ENCODE measurements at regions not wholly inside any gene's neighbourhood (a gene's known extent, or its start where the extent isn't known, plus 50 kb on each side); places are given as distances from the start of the nearest gene placed in this dataset.
A peak's percentile ranks its signal among the peaks of the same experiment; 100 is the strongest.
"Not testable (repeated sequence)": the region's sequence is repeated elsewhere in the genome, so short reads cannot be mapped to it uniquely, and the experiment has no call there.

DNA sequence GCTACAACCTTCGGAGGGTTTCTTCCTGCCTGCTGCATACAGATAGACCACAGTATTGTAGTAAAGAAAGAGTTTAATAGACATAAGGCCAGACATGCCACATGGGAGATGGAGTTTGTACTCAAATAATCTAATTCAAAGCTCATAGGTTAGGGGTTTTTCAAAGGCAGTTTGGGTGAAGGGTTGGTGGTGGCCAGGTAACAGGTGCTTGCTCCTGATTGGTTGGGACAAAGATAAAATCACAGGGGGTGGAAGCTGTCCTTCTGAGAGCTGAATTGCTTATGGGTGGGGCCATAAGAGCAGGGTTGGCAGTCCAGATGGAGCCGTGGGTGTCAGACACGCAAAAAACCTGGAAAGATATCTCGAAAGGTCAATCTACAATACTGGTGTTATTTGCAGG is 92.3 kb upstream of the ETV3 start:
- no peak for DNase-seq (ENCODE audit: low read depth, low spot score)
- in situ Hi-C loops (cut with HindIII; ENCODE audit: low pct_unique_long_range_greater_than_20kb, low sequenced_read_pairs) = no loop called here

DNA sequence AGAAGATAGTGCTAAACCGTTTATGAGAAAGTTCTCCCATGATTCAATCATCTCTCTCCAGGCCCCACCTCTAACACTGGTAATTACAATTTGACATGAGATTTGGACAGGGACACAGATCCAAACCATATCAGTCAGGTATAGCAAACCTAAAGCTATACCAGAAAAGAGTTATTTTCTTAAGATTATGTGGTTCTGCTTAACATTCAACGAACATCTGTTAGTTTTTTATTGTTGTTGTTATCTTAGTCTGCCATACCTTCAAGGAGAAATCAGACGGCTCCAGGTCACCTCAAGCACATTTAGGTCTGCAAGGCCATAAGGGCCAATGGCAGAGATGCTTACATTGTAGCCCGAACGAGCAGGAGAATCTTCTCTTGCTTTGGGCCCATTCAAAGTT is 89.5 kb upstream of the ETV3 start:
- in situ Hi-C loops (cut with HindIII; ENCODE audit: low pct_unique_long_range_greater_than_20kb, low sequenced_read_pairs) = no loop called here

GRCh38 chr1:157226739-157227138 is 88.5 kb upstream of the ETV3 start:
- no peak for DNase-seq (ENCODE audit: low read depth, low spot score)
- in situ Hi-C loops (cut with HindIII; ENCODE audit: low pct_unique_long_range_greater_than_20kb, low sequenced_read_pairs) = no loop called here

More for the DNA sequence above, 89.5 kb upstream of the ETV3 start:
- no peak for DNase-seq (ENCODE audit: low read depth, low spot score)

DNA sequence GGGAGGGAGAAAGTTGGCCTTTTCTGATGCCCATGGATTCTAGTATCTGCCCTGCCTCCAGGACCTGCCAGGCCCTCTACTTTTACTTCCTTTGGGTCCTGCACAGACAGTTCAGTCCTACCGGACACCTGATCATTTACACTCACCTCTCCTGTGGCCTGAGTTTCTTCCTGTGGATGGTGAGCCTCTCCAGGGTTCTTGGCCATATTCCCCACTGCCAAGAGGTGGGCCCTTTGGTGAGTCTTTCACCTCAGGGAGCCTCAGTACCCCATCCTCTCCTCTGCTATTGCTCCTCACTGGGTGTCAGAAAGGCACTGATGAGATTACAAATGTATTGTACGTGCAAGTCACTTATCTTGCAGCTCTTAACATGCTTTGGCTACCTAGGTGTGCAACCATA is 81.4 kb upstream of the ETV3 start:
- in situ Hi-C loops (cut with HindIII; ENCODE audit: low pct_unique_long_range_greater_than_20kb, low sequenced_read_pairs) = no loop called here
- no peak for DNase-seq (ENCODE audit: low read depth, low spot score)

DNA sequence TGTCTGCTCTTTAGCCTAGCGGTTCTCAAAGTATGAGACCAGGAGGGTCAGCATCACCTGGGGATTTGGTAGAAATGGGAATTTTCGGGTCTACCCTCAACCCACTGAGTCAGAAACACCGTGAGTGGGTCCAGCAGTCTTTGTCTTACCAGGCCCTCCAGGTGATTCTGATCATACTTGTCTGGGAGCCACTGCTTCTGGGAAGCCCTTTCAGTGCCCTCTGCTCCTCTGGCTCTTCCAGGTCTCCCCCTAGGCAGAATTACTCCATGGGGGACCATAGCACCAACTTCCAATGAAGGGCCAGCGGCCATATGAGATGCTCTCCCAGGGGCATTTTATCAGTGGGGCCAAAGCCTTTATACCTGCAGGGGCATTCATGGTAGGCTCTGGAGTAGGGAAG is 81.0 kb upstream of the ETV3 start:
- no peak for DNase-seq (ENCODE audit: low read depth, low spot score)
- in situ Hi-C loops (cut with HindIII; ENCODE audit: low pct_unique_long_range_greater_than_20kb, low sequenced_read_pairs) = no loop called here

- no peak for DNase-seq (ENCODE audit: low read depth, low spot score)
- in situ Hi-C loops (cut with HindIII; ENCODE audit: low pct_unique_long_range_greater_than_20kb, low sequenced_read_pairs) = no loop called here
Measured at GRCh38 chr1:157218671-157219070, 80.5 kb upstream of the ETV3 start.

DNA sequence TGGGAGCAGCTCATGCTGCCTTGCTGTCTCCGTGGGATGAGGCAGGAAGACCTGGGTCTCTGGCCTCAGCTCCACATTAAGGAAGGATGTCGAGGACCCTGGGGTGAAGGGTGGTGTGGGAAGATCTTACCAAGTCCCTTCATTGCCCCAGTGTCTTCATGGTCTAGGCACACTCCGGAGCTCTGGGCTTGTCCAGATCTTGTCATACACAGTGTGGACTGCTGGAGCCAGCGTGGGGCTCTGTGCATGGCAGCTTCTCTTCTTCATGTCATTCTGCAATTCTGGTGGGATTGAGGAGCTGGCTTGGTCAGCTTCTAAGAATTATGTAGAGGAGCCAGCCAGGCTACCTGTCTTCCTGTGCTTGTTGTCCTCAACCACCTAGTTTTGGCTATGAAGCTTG is 79.3 kb upstream of the ETV3 start:
- in situ Hi-C loops (cut with HindIII; ENCODE audit: low pct_unique_long_range_greater_than_20kb, low sequenced_read_pairs) = no loop called here
- DNase-seq (ENCODE audit: low read depth, low spot score) = no peak

GRCh38 chr1:157213836-157214235 is 75.6 kb upstream of the ETV3 start:
- no peak for DNase-seq (ENCODE audit: low read depth, low spot score)
- in situ Hi-C loops (cut with HindIII; ENCODE audit: low pct_unique_long_range_greater_than_20kb, low sequenced_read_pairs) = no loop called here

DNA sequence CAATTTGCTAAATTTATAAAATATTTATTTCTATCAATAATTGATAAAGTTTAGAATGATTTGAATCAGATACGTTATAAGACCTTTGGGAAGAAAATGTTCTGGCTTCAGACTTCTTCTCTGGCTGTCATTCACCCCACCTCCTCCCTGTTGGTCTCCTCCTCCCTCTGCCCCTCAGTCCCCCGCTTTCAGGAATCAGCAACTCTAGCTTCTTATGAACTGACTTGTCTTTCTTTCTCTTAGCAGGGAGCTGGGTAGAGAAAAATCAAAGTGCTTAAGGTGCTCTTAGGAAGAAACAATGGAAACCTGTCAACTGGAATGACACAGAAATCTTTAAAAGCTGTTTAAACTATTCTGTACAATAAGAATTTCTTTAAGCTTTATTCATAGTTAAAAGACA is 71.3 kb upstream of the ETV3 start:
- in situ Hi-C loops (cut with HindIII; ENCODE audit: low pct_unique_long_range_greater_than_20kb, low sequenced_read_pairs) = no loop called here
- DNase-seq (ENCODE audit: low read depth, low spot score) = no peak

- in situ Hi-C loops (cut with HindIII; ENCODE audit: low pct_unique_long_range_greater_than_20kb, low sequenced_read_pairs); DNase-seq (ENCODE audit: low read depth, low spot score): not testable (repeated sequence)
Measured at GRCh38 chr1:157205982-157206381, 67.8 kb upstream of the ETV3 start.

GRCh38 chr1:157203166-157203565 is 65.0 kb upstream of the ETV3 start:
- in situ Hi-C loops (cut with HindIII; ENCODE audit: low pct_unique_long_range_greater_than_20kb, low sequenced_read_pairs) = no loop called here
- DNase-seq (ENCODE audit: low read depth, low spot score) = no peak

GRCh38 chr1:157202331-157202730 is 64.1 kb upstream of the ETV3 start:
- in situ Hi-C loops (cut with HindIII; ENCODE audit: low pct_unique_long_range_greater_than_20kb, low sequenced_read_pairs) = no loop called here
- DNase-seq (ENCODE audit: low read depth, low spot score) = no peak

GRCh38 chr1:157201767-157202166 is 63.6 kb upstream of the ETV3 start:
- no peak for DNase-seq (ENCODE audit: low read depth, low spot score)
- in situ Hi-C loops (cut with HindIII; ENCODE audit: low pct_unique_long_range_greater_than_20kb, low sequenced_read_pairs) = no loop called here

GRCh38 chr1:157200451-157200850 is 62.3 kb upstream of the ETV3 start:
- DNase-seq (ENCODE audit: low read depth, low spot score) = no peak
- in situ Hi-C loops (cut with HindIII; ENCODE audit: low pct_unique_long_range_greater_than_20kb, low sequenced_read_pairs) = no loop called here

DNA sequence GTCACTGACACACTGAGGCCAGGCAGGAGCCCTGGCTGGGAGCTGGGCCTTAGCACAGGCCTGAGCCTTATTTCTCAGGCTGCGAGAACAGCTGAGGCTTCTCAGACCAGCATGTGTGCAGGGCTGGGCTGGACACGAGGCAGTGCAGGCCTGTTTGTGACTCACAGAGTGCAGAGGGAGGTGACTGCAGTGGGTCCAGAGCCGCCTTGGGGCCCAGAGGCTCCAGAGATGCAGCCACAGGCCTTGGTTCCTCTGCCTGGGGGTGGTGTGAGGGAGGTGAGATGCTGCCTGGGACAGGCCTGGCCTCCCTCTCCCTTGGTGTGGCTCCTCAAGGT is 61.2 kb upstream of the ETV3 start:
- no peak for DNase-seq (ENCODE audit: low read depth, low spot score)
- in situ Hi-C loops (cut with HindIII; ENCODE audit: low pct_unique_long_range_greater_than_20kb, low sequenced_read_pairs) = no loop called here

DNA sequence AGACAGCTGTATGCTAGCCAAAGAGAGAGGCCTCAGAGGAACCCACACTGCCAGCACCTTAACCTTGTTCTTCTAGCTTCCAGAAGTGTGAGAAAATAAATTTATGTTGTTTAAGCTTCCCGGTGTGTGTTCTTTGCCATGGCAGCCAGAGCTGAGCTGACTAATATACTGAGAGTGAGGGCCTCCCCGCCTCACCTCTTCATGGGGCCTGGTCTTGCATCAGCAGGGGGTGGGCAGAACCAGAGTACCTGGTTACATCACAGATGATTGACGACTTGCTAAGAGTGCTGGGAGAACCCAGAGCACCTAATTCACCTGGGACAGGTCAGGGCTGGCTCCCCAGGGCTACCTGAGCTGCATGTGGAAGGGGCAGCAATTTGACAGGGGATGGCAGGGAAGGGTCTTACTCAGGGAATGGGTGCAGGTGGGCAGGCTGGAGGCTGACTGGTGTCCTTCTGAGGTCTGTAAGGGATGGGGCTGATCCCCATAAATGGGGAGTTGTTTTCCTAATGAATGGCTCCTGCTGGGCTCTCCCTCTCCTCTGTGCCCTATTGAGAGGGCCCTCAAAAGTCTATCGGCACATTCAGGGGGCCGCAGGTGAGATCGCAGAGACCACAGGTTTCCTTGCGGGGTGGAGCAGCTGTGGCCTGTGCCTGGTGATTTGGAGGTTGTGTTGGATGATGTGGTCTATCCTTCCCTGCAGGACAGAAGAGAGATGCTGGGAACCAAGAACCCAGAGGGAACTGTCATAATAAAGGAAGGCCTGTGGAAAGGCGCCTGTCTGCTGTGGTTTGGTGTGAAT is 60.6 kb upstream of the ETV3 start:
- DNase-seq (ENCODE audit: low read depth, low spot score) = no peak
- in situ Hi-C loops (cut with HindIII; ENCODE audit: low pct_unique_long_range_greater_than_20kb, low sequenced_read_pairs) = no loop called here

- in situ Hi-C loops (cut with HindIII; ENCODE audit: low pct_unique_long_range_greater_than_20kb, low sequenced_read_pairs) = no loop called here
- DNase-seq (ENCODE audit: low read depth, low spot score) = no peak
Measured at GRCh38 chr1:157197906-157198435, 59.8 kb upstream of the ETV3 start.

DNA sequence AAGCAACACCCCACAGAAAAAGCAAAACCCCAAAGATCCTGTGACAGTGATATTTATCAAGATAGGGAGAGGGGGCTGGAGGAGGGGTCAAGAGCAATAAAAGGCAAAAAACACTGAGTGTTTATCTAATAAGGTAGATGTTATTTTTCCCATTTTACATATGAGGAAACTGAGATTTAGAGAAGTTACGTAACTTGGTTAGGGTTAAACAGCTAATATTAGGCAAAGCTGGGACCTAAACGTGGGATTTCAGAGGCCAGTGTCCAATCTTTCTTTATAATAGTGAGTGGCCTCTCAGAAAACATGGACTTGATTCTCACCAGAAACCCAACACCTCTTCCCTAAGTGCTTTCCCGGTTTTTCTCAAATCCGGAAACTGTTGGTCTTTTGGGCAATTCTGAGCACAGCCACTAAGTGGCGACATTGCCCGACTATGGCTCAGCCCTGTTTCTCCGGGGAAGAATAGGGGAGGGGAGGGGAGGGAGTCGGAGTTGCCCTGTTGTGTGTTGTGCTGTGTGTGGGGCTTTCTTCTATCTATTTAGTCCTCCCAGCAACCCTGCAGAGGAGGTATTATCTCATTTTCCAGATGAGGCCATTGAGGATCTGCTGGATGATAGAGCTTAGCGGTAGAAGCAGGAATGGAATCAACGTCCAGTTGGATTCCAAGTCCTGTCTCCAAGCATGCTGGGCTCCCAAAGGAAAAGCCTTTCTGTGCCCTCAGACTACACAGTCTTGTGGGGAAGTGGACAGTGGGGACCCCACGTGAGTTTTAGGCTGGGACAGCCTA is 58.7 kb upstream of the ETV3 start:
- peak; percentile 42 for DNase-seq (ENCODE audit: low read depth, low spot score)
- in situ Hi-C loops (cut with HindIII; ENCODE audit: low pct_unique_long_range_greater_than_20kb, low sequenced_read_pairs) = not testable (repeated sequence)

GRCh38 chr1:157196245-157196543 is 58.0 kb upstream of the ETV3 start:
- in situ Hi-C loops (cut with HindIII; ENCODE audit: low pct_unique_long_range_greater_than_20kb, low sequenced_read_pairs) = no loop called here
- DNase-seq (ENCODE audit: low read depth, low spot score) = no peak
